ENCODE measurements at regions not wholly inside any gene's neighbourhood (a gene's known extent, or its start where the extent isn't known, plus 50 kb on each side); places are given as distances from the start of the nearest gene placed in this dataset.

DNA sequence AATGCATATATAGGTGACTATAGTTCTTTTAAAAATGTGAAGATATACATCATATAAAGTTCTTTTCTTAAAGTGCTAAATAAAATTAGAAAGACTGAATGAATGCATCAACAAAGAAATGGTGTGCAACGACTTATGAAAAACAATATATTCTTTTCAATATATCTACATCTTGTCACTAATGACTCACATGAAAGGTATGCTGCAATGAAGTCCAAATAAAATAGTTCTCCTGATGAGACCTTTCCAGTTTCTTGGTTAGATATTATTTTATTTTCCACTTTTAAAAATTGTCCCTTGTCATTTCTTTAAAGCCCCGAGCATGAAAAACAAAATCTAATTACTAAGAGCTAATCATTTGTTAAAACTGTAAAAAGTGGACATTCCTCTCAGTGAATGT, 462.1 kb downstream of the PCDH11X start:
- Histone ChIP-seq H3K4me1 (ENCODE audit: control insufficient read depth in 2 of 2, insufficient read depth in 1 of 2, low read depth in 1 of 2, low read length in 2 of 2) (no peaks in the 10 kb centered on the region), H3K14ac (ENCODE audit: low read length) (no peak overlapping the region), H2BK12ac (ENCODE audit: low read length) (no peak overlapping the region), H3K4ac (ENCODE audit: low read length) (no peak overlapping the region), H3K79me1 (ENCODE audit: low read depth, low read length) (no peaks in the 10 kb centered on the region), H4K91ac (ENCODE audit: low read depth, low read length, poor library complexity) (no peak overlapping the region), H3K27me3 (ENCODE audit: control insufficient read depth in 3 of 3, insufficient read depth in 3 of 3, low read depth in 1 of 3, low read length in 3 of 3) (no peaks in the 10 kb centered on the region), H2BK120ac (ENCODE audit: low read depth, low read length) (no peak overlapping the region), H2AK5ac (ENCODE audit: low read depth, low read length) (no peak overlapping the region), H3K9ac (ENCODE audit: low read depth, low read length, poor library complexity) (no peak overlapping the region), H3K4me2 (ENCODE audit: insufficient read depth, low read length, poor library complexity, severe bottlenecking) (no peak overlapping the region), H4K8ac (ENCODE audit: low read depth, low read length) (no peak overlapping the region), H3K36me3 (replicated peaks in 1 of 2; ENCODE audit: control insufficient read depth in 2 of 2, insufficient read depth in 2 of 2, low read length in 2 of 2) (no peaks in the 10 kb centered on the region), H3K9me3 (replicated peaks in 1 of 2; ENCODE audit: control insufficient read depth in 2 of 2, insufficient read depth in 1 of 2, low read depth in 1 of 2, low read length in 2 of 2) (no peaks in the 10 kb centered on the region), H3K18ac (ENCODE audit: low read length) (no peak overlapping the region), H2BK5ac (ENCODE audit: low read length) (no peak overlapping the region), H2AFZ (ENCODE audit: low read length) (no peak overlapping the region), H2BK15ac (ENCODE audit: low read length) (no peak overlapping the region), H3K23ac (ENCODE audit: low read depth, low read length, poor library complexity) (no peak overlapping the region), H3K27ac (replicated peaks; ENCODE audit: low read length) (no peak overlapping the region), H3K4me3 (ENCODE audit: low read length in 2 of 2) (no peak overlapping the region)
- no CpG with 5 or more reads among the region's 2 CpGs for WGBS, 2 donors (ENCODE audit: extremely low coverage in 2 of 2, insufficient read length in 2 of 2, insufficient replicate concordance in 1 of 2)
- no peak for DNase-seq (ENCODE audit: low spot score)

DNA sequence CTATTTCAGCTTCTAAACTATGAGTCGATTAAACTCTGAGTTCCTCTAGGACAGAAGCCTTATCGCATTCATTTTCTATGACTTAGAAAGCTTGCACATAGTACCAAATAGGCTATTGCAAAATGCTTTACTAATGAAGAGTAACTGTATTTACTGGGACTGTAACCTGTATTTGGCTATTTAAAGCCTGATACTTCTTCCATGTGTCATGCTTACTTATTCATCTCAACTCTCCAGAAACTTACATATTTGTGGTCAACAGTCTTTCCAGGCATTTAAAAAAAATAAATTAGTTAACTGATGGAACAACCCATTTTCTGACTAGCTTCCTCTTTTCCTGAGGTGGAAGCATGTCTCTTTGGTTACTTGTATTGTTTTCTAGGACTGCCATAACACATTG, 467.9 kb downstream of the PCDH11X start:
- Histone ChIP-seq H2BK5ac (ENCODE audit: low read length) (no peak overlapping the region), H3K4me3 (ENCODE audit: low read length in 2 of 2) (no peak overlapping the region), H3K4me2 (ENCODE audit: insufficient read depth, low read length, poor library complexity, severe bottlenecking) (no peak overlapping the region), H3K9me3 (replicated peaks in 1 of 2; ENCODE audit: control insufficient read depth in 2 of 2, insufficient read depth in 1 of 2, low read depth in 1 of 2, low read length in 2 of 2) (no peaks in the 10 kb centered on the region), H3K23ac (ENCODE audit: low read depth, low read length, poor library complexity) (no peak overlapping the region), H3K18ac (ENCODE audit: low read length) (no peak overlapping the region), H4K91ac (ENCODE audit: low read depth, low read length, poor library complexity) (no peak overlapping the region), H2AFZ (ENCODE audit: low read length) (no peak overlapping the region), H3K36me3 (replicated peaks in 1 of 2; ENCODE audit: control insufficient read depth in 2 of 2, insufficient read depth in 2 of 2, low read length in 2 of 2) (no peaks in the 10 kb centered on the region), H2BK15ac (ENCODE audit: low read length) (no peak overlapping the region), H2BK120ac (ENCODE audit: low read depth, low read length) (no peak overlapping the region), H2AK5ac (ENCODE audit: low read depth, low read length) (no peak overlapping the region), H3K9ac (ENCODE audit: low read depth, low read length, poor library complexity) (no peak overlapping the region), H4K8ac (ENCODE audit: low read depth, low read length) (no peak overlapping the region), H3K79me1 (ENCODE audit: low read depth, low read length) (no peaks in the 10 kb centered on the region), H2BK12ac (ENCODE audit: low read length) (no peak overlapping the region), H3K27me3 (ENCODE audit: control insufficient read depth in 3 of 3, insufficient read depth in 3 of 3, low read depth in 1 of 3, low read length in 3 of 3) (no peaks in the 10 kb centered on the region), H3K4me1 (ENCODE audit: control insufficient read depth in 2 of 2, insufficient read depth in 1 of 2, low read depth in 1 of 2, low read length in 2 of 2) (no peaks in the 10 kb centered on the region), H3K27ac (replicated peaks; ENCODE audit: low read length) (no peak overlapping the region), H3K14ac (ENCODE audit: low read length) (no peak overlapping the region), H3K4ac (ENCODE audit: low read length) (no peak overlapping the region)
- no peak for DNase-seq (ENCODE audit: low spot score)
- WGBS, 2 donors (ENCODE audit: extremely low coverage in 2 of 2, insufficient read length in 2 of 2, insufficient replicate concordance in 1 of 2) = no CpG with 5 or more reads among the region's 2 CpGs

- no peaks in the 10 kb centered on the region for H3K27me3 ChIP-seq (ENCODE audit: control insufficient read depth in 3 of 3, insufficient read depth in 3 of 3, low read depth in 1 of 3, low read length in 3 of 3)
- no peak overlapping the region for H3K18ac ChIP-seq (ENCODE audit: low read length)
- no peaks in the 10 kb centered on the region for H3K9me3 ChIP-seq (replicated peaks in 1 of 2; ENCODE audit: control insufficient read depth in 2 of 2, insufficient read depth in 1 of 2, low read depth in 1 of 2, low read length in 2 of 2)
- no peak overlapping the region for H3K4ac ChIP-seq (ENCODE audit: low read length)
- no peak overlapping the region for H2BK15ac ChIP-seq (ENCODE audit: low read length)
- no peak overlapping the region for H3K9ac ChIP-seq (ENCODE audit: low read depth, low read length, poor library complexity)
- no peak overlapping the region for H3K27ac ChIP-seq (replicated peaks; ENCODE audit: low read length)
- H2BK120ac ChIP-seq (ENCODE audit: low read depth, low read length) = no peak overlapping the region
- no peak overlapping the region for H3K4me2 ChIP-seq (ENCODE audit: insufficient read depth, low read length, poor library complexity, severe bottlenecking)
- no peak overlapping the region for H2BK5ac ChIP-seq (ENCODE audit: low read length)
- no peak overlapping the region for H2AK5ac ChIP-seq (ENCODE audit: low read depth, low read length)
- no peak overlapping the region for H2BK12ac ChIP-seq (ENCODE audit: low read length)
- WGBS, 2 donors (ENCODE audit: extremely low coverage in 2 of 2, insufficient read length in 2 of 2, insufficient replicate concordance in 1 of 2) = no CpG with 5 or more reads among the region's 2 CpGs
- no peak for DNase-seq (ENCODE audit: low spot score)
- H3K4me3 ChIP-seq (ENCODE audit: low read length in 2 of 2) = no peak overlapping the region
- no peak overlapping the region for H4K8ac ChIP-seq (ENCODE audit: low read depth, low read length)
- no peaks in the 10 kb centered on the region for H3K36me3 ChIP-seq (replicated peaks in 1 of 2; ENCODE audit: control insufficient read depth in 2 of 2, insufficient read depth in 2 of 2, low read length in 2 of 2)
- H3K4me1 ChIP-seq (ENCODE audit: control insufficient read depth in 2 of 2, insufficient read depth in 1 of 2, low read depth in 1 of 2, low read length in 2 of 2) = no peaks in the 10 kb centered on the region
- no peak overlapping the region for H3K23ac ChIP-seq (ENCODE audit: low read depth, low read length, poor library complexity)
- H3K14ac ChIP-seq (ENCODE audit: low read length) = no peak overlapping the region
- H2AFZ ChIP-seq (ENCODE audit: low read length) = no peak overlapping the region
- H3K79me1 ChIP-seq (ENCODE audit: low read depth, low read length) = no peaks in the 10 kb centered on the region
- H4K91ac ChIP-seq (ENCODE audit: low read depth, low read length, poor library complexity) = no peak overlapping the region
Observed at GRCh38 chrX:92249125-92249524, 469.9 kb downstream of the PCDH11X start.

DNA sequence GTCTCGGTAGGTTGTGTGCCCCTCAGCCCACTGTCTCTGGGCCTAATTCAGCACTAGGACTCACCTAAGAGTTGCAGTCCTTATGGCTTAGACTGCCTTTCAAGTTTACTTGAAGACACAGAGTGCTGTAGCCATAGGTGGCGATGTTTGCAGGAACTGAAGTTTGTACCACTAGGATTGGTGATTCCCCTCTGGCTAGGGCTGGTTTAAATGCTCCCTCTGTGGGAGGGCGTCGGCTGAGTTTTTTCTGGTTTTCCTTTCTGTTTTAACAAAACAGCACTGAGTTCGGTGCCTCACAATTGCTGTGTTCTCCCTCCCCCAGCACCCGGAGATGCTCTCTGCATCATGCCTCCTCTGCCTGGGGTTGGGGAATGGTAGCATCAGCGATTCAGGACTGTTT, 480.9 kb downstream of the PCDH11X start:
- Histone ChIP-seq H3K4me1 (ENCODE audit: control insufficient read depth in 2 of 2, insufficient read depth in 1 of 2, low read depth in 1 of 2, low read length in 2 of 2) (no peaks in the 10 kb centered on the region), H3K14ac (ENCODE audit: low read length) (no peak overlapping the region), H3K79me1 (ENCODE audit: low read depth, low read length) (no peaks in the 10 kb centered on the region), H3K36me3 (replicated peaks in 1 of 2; ENCODE audit: control insufficient read depth in 2 of 2, insufficient read depth in 2 of 2, low read length in 2 of 2) (no peaks in the 10 kb centered on the region), H3K27me3 (ENCODE audit: control insufficient read depth in 3 of 3, insufficient read depth in 3 of 3, low read depth in 1 of 3, low read length in 3 of 3) (no peaks in the 10 kb centered on the region), H2BK12ac (ENCODE audit: low read length) (no peak overlapping the region), H3K9me3 (replicated peaks in 1 of 2; ENCODE audit: control insufficient read depth in 2 of 2, insufficient read depth in 1 of 2, low read depth in 1 of 2, low read length in 2 of 2) (no peaks in the 10 kb centered on the region), H2AK5ac (ENCODE audit: low read depth, low read length) (no peak overlapping the region), H3K4me3 (ENCODE audit: low read length in 2 of 2) (no peak overlapping the region), H2BK5ac (ENCODE audit: low read length) (no peak overlapping the region), H3K4me2 (ENCODE audit: insufficient read depth, low read length, poor library complexity, severe bottlenecking) (no peak overlapping the region), H3K9ac (ENCODE audit: low read depth, low read length, poor library complexity) (no peak overlapping the region), H2BK120ac (ENCODE audit: low read depth, low read length) (no peak overlapping the region), H2AFZ (ENCODE audit: low read length) (no peak overlapping the region), H3K27ac (replicated peaks; ENCODE audit: low read length) (no peak overlapping the region), H4K8ac (ENCODE audit: low read depth, low read length) (no peak overlapping the region), H2BK15ac (ENCODE audit: low read length) (no peak overlapping the region), H4K91ac (ENCODE audit: low read depth, low read length, poor library complexity) (no peak overlapping the region), H3K18ac (ENCODE audit: low read length) (no peak overlapping the region), H3K4ac (ENCODE audit: low read length) (no peak overlapping the region), H3K23ac (ENCODE audit: low read depth, low read length, poor library complexity) (no peak overlapping the region)
- DNase-seq (ENCODE audit: low spot score) = no peak
- WGBS, 2 donors (ENCODE audit: extremely low coverage in 2 of 2, insufficient read length in 2 of 2, insufficient replicate concordance in 1 of 2) = no CpG with 5 or more reads among the region's 7 CpGs
